C4-2B (cell line): ENCODE measurements at regions not wholly inside any gene's neighbourhood (a gene's known extent, or its start where the extent isn't known, plus 50 kb on each side); places are given as distances from the start of the nearest gene placed in this dataset.

Experiments
- ZFX ChIP-seq: fragments of 450-650 bp; IDR thresholded peaks from 2 replicates; pipeline ENCODE4 v1.6.1; 2017
- TF ChIP-seq, protein P1 (sequence below): fragments of 450-650 bp; conservative IDR thresholded peaks from 2 replicates; pipeline ENCODE4 v1.5.1; 2017; ENCODE audit warnings: mild to moderate bottlenecking

- no peak for TF ChIP-seq ZFX
- TF ChIP-seq, protein P1, sequence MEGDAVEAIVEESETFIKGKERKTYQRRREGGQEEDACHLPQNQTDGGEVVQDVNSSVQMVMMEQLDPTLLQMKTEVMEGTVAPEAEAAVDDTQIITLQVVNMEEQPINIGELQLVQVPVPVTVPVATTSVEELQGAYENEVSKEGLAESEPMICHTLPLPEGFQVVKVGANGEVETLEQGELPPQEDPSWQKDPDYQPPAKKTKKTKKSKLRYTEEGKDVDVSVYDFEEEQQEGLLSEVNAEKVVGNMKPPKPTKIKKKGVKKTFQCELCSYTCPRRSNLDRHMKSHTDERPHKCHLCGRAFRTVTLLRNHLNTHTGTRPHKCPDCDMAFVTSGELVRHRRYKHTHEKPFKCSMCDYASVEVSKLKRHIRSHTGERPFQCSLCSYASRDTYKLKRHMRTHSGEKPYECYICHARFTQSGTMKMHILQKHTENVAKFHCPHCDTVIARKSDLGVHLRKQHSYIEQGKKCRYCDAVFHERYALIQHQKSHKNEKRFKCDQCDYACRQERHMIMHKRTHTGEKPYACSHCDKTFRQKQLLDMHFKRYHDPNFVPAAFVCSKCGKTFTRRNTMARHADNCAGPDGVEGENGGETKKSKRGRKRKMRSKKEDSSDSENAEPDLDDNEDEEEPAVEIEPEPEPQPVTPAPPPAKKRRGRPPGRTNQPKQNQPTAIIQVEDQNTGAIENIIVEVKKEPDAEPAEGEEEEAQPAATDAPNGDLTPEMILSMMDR = no peak
Measured at GRCh38 chr1:4272568-4272967, 372.5 kb upstream of the C1orf174 start.
